KMS-11 (cell line): ENCODE measurements at regions not wholly inside any gene's neighbourhood (a gene's known extent, or its start where the extent isn't known, plus 50 kb on each side); places are given as distances from the start of the nearest gene placed in this dataset.

Experiments used
- H2AFZ ChIP-seq: fragments of 200-600 bp; sonication (generic); 2 replicates; pipeline ENCODE4 v1.6.1; 2016; ENCODE audit warnings: antibody characterized with exemption, mixed run types, low read depth
- H3K27ac ChIP-seq: fragments of 200-600 bp; sonication (generic); 2 replicates; pipeline ENCODE4 v1.6.1; 2016; ENCODE audit warnings: mild to moderate bottlenecking, mixed run types
- H3K27me3 ChIP-seq: fragments of 200-600 bp; sonication (generic); 2 replicates; pipeline ENCODE4 v1.6.1; 2017; ENCODE audit warnings: mild to moderate bottlenecking, low read depth, mixed run types, moderate library complexity; ENCODE audit not compliant: insufficient read depth
- H3K36me3 ChIP-seq: fragments of 200-600 bp; sonication (generic); 2 replicates; pipeline ENCODE4 v1.6.1; 2017; ENCODE audit warnings: mild to moderate bottlenecking, mixed run types; ENCODE audit not compliant: insufficient read depth
- H3K4me1 ChIP-seq: fragments of 200-600 bp; sonication (generic); 2 replicates; pipeline ENCODE4 v1.6.1; 2016; ENCODE audit warnings: mild to moderate bottlenecking, low read depth, mixed run types; ENCODE audit not compliant: poor library complexity, severe bottlenecking
- H3K4me2 ChIP-seq: fragments of 200-600 bp; sonication (generic); 2 replicates; pipeline ENCODE4 v1.7.0; 2016; ENCODE audit warnings: mild to moderate bottlenecking, mixed run types
- H3K4me3 ChIP-seq: fragments of 200-600 bp; sonication (generic); IDR thresholded peaks from 2 replicates; pipeline ENCODE4 v1.6.1; 2017; ENCODE audit warnings: low read depth, low read length, mixed read lengths; ENCODE audit not compliant: insufficient read depth
- H3K79me2 ChIP-seq: fragments of 200-600 bp; sonication (generic); 2 replicates; pipeline ENCODE4 v1.6.1; 2016; ENCODE audit warnings: low read depth, mixed run types; ENCODE audit not compliant: insufficient read depth
- H3K9ac ChIP-seq: fragments of 200-600 bp; sonication (generic); 2 replicates; pipeline ENCODE4 v1.6.1; 2016; ENCODE audit warnings: mild to moderate bottlenecking, mixed run types
- H4K20me1 ChIP-seq: fragments of 200-600 bp; sonication (generic); 2 replicates; pipeline ENCODE4 v1.6.1; 2016; ENCODE audit warnings: mild to moderate bottlenecking, mixed run types; ENCODE audit not compliant: insufficient read depth
- CTCF ChIP-seq: fragments of 200-600 bp; sonication (generic); conservative IDR thresholded peaks from 2 replicates; pipeline ENCODE4 v1.6.1; 2017; ENCODE audit warnings: low read depth, mild to moderate bottlenecking, antibody characterized with exemption, low read length, moderate library complexity, mixed read lengths

GRCh38 chr13:30132623-30133553 lies 174.5 kb downstream of the KATNAL1 start:
- Histone ChIP-seq H3K79me2 (no peaks in the 10 kb centered on the region), H4K20me1 (no peaks in the 10 kb centered on the region), H3K9ac (no peak overlapping the region), H2AFZ (peak overlapping the region; percentile 54; the same call in 1 of the 2 replicates), H3K27me3 (no peaks in the 10 kb centered on the region), H3K4me3 (no peak overlapping the region), H3K4me1 (no peaks in the 10 kb centered on the region), H3K36me3 (no peaks in the 10 kb centered on the region), H3K27ac (no peak overlapping the region), H3K4me2 (no peak overlapping the region)
- TF ChIP-seq CTCF, result peak; percentile 81

GRCh38 chr13:30129411-30129810 lies 177.9 kb downstream of the KATNAL1 start:
- Histone ChIP-seq H2AFZ (no peak overlapping the region), H3K27ac (no peak overlapping the region), H4K20me1 (no peaks in the 10 kb centered on the region), H3K9ac (no peak overlapping the region), H3K4me3 (no peak overlapping the region), H3K4me1 (no peaks in the 10 kb centered on the region), H3K36me3 (no peaks in the 10 kb centered on the region), H3K27me3 (no peaks in the 10 kb centered on the region), H3K4me2 (no peak overlapping the region), H3K79me2 (no peaks in the 10 kb centered on the region)
- no peak for TF ChIP-seq CTCF

- no peaks in the 10 kb centered on the region for H3K79me2 ChIP-seq
- H3K27me3 ChIP-seq, result no peaks in the 10 kb centered on the region
- H3K36me3 ChIP-seq, result no peaks in the 10 kb centered on the region
- TF ChIP-seq CTCF, result no peak
- H3K4me2 ChIP-seq, result no peak overlapping the region
- H3K4me3 ChIP-seq, result no peak overlapping the region
- no peak overlapping the region for H3K9ac ChIP-seq
- H3K27ac ChIP-seq, result no peak overlapping the region
- no peak overlapping the region for H2AFZ ChIP-seq
- no peaks in the 10 kb centered on the region for H4K20me1 ChIP-seq
- no peaks in the 10 kb centered on the region for H3K4me1 ChIP-seq
Observed at GRCh38 chr13:30128591-30128990, 178.8 kb downstream of the KATNAL1 start.

- no peak for TF ChIP-seq CTCF
- H3K4me2 ChIP-seq, result no peak overlapping the region
- H3K36me3 ChIP-seq, result no peaks in the 10 kb centered on the region
- H3K4me3 ChIP-seq, result no peak overlapping the region
- H4K20me1 ChIP-seq, result no peaks in the 10 kb centered on the region
- H3K79me2 ChIP-seq, result no peaks in the 10 kb centered on the region
- H3K27me3 ChIP-seq, result no peaks in the 10 kb centered on the region
- no peak overlapping the region for H3K27ac ChIP-seq
- no peaks in the 10 kb centered on the region for H3K4me1 ChIP-seq
- no peak overlapping the region for H2AFZ ChIP-seq
- H3K9ac ChIP-seq, result no peak overlapping the region
Observed at GRCh38 chr13:30128095-30128494, 179.3 kb downstream of the KATNAL1 start.
